C1 segment of cervical spinal cord (tissue), 14 donors: ENCODE measurements at regions not wholly inside any gene's neighbourhood (a gene's known extent, or its start where the extent isn't known, plus 50 kb on each side); places are given as distances from the start of the nearest gene placed in this dataset.

Experiments used
- DNase-seq, 14 donors: peaks; one replicate each; lab custom pipeline; 2025; lab: John Stamatoyannopoulos, UW

DNA sequence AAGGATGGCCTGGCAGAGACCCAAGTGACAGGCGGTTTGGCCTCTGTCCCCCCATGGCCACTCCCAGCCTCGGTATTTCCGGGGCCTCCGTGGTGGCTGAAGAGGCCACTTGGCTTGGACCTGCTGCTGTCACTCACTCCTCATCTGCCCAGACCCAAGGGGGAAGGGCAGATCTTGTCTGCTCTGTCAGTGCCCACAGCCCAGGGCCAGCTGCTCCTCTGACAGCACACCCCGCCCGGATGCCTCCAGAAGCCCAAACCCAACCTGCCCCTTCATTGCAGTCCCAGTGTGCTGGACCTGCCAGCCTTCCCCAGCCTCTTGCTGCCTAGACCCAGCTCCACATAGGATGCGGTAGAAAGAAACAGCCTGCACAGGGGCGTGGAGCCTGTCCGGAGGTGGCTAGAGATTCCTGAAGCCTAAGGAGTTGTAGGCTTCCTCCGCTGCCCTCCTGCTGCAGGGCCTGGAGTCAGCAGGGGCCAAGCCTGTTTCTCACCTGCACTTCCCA is 52.0 kb downstream of the MAGEF1 start:
- no peak for DNase-seq

DNA sequence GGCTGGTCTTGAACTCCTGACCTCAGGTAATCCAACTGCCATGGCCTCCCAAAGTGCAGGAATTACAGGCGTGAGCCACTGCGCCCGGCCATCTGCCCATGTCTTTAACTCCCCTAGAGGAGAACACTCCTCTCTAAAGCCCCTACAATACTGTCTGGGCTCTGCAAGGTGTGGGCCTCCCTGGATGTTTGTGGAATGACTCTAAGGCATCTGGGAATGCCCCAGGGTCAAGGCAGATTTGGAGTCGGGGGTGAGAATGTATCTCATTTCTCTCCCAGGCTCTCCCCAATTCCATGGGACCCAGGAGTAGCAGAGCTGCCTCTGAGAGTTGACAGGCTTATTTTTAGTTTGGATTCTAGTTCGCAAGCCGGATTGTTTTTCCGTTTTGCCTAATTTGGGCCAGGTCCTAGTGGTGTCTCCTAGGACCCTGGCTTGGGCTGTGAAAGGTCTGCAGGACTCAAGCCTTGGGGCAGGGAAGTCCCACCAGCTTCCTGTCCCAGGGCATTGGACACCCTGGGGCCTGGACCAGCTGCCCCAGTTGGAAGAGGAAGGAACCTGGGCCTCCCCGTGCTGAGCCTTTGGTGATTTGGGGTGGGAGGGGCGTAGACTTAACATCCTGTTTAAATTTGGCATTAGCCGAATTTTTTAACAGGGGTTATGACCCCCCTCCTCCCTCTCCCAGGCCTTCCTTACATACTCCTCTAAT is 53.5 kb downstream of the MAGEF1 start:
- DNase-seq: no peak

DNA sequence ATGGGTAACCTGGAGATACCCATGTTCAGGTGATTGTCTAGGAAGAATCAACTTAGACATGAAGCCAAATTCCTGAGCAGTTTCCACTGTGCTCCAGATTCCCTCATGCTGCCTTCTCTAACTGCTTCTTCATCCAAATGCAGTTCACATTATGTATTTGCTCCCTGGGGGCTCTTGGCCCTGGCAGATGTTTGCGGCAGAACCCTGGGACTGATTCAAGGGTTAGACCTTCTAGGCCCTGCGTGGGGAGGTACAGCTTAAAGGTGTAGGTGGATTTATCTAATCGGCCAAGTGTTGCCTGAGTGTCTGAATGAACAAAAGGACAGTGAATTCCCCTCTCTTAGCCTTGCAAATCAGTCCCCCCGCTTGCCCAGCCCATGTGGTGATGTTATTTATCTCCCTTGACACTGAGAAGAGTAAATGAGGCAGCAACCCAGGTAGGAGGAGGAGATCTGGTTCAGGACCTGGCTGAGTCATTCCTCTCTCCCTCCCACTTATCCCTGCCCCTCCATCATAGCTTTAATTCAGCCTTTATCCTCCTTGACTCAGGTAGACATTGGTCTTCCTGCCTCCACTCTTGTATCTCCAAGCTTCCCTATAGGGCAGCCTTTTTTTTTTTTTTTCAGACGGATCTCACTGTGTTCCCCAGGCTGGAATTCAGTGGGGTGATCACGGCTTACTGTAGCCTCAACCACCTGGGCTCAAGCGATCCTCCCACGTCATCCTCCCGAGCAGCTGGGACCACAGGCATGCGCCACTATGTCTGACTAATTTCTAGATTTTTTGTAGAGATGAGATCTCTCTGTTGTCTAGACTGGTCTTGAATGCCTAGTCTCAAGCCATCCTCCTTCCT is 54.8 kb downstream of the MAGEF1 start:
- DNase-seq: no peak

DNA sequence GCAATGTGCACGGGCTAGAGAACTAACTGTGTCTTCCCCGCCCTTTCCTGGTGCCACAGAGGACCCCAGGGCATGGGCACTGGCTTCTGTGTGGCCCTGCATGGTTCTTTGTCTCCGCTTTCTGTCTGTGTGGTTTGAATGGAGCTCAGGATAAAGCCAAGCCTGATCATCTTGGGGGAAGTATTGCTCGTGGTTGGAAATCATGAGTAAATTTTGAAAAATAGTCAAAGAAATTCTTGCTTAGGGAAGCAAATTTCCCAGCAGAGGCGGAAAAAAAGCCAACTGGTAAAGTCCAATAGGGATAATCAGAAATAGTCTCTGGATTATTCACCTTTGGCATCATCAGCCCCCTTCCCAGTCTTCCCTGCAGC is 55.4 kb downstream of the MAGEF1 start:
- DNase-seq: no peak

DNA sequence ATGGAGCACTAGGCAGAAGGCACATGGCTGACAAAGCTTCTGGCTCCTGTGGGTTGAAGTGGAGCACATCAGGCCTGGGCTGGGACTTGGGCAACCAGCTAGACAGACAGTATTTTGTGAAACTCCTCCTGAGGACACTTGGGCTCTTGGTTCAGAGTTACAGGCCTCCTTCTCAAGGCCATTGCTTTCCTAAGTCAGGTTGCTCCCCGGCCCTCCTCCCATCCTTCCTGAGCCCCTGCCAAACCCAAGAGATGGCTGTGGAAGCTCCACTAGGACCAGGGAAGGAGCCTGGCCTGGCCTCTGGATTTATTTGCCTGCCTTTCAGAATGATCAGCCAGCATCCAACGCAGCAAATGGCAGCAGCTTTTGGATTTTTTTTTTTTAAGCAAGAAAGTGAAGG is 56.3 kb downstream of the MAGEF1 start:
- no peak for DNase-seq

- no peak for DNase-seq
These were observed 57.5 kb downstream of the MAGEF1 start for GRCh38 chr3:184654375-184654774.

DNA sequence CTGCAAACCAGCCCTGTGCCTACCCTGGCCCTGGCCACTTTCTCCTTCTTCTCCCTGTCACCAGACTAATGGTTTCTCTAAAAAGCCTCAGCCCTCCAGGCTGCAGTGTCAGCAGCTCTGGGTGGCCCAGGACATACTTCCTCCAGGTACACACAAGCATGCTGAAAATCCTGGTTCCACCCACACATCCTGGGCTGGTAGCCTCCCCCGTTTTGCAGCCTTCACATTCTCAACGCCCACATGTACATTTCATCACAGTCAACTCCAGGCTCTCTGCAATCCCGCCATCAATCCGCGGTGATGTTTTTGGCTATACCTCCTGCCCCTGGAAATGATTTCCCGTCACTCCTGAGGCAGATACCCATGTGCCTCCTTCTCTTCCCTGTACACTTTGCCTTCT is 59.4 kb downstream of the MAGEF1 start:
- DNase-seq: no peak

DNA sequence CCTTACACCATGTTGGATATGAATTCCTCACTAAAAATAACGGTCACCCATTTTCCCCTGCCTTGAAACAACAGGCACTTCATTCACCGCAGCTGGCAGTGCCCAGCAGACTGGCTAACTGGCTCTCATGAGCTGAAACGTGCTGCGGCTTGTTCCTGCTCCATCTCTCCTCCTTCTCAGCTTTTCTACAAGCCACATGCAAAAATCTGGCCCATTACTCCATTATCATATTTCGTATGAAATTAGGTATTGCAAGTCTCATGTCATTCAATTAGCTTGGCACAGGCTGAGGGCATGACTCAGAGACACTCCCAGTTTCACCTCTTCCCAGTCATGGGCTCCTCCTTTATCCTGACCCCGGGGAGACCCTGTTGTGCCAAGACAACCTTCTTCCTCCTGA is 60.0 kb downstream of the MAGEF1 start:
- DNase-seq: no peak

- DNase-seq: no peak
These were observed 63.2 kb downstream of the MAGEF1 start for GRCh38 chr3:184648636-184649035.

DNA sequence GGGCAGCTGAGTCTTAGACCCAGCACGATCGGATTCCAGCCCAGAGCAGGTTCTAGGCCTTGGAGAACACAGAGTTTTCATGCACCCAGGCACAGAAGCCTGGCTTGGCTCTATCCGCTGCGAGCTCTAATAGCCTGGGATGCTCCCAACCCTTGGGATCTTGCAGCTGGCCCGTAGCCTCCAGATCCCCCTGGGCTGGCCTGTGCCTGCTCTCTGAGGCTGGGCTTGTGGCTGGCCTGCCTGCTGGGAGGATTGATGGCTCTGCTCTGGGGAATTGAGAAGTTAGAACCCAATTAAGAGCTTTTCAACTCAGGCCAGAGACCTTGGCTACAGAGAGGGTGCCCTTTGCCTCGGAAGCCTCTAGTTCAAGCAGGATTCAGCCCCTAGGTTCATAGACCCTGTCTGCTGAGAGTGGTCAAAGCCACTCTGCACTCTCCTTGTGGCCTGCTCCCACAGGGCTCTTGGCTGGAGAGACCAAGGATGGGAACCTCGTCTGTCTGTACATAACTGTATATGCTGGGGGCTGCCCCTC is 64.4 kb downstream of the MAGEF1 start:
- no peak for DNase-seq

- DNase-seq: no peak
These were observed 66.5 kb downstream of the MAGEF1 start for GRCh38 chr3:184645336-184645735.

DNA sequence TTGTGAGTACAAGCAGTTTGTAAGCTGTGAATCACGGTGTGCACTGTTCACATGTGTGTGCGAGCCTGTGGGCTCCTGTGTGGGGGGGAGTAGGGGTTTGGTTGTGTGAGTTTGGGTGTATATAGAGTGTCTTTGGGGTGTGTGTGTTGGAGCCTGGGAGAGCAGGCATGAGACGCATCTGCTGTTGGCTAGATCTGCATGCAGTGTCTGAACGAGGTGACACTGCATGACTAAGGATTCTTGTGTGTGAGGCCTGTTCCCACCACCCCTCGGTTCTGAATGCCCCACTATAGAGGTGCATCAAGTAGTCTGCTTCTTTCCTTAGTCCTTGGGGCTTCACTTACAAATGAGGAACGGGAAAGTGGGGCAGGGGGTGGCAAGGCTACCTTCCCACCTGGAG is 68.4 kb downstream of the MAGEF1 start:
- DNase-seq: no peak

DNA sequence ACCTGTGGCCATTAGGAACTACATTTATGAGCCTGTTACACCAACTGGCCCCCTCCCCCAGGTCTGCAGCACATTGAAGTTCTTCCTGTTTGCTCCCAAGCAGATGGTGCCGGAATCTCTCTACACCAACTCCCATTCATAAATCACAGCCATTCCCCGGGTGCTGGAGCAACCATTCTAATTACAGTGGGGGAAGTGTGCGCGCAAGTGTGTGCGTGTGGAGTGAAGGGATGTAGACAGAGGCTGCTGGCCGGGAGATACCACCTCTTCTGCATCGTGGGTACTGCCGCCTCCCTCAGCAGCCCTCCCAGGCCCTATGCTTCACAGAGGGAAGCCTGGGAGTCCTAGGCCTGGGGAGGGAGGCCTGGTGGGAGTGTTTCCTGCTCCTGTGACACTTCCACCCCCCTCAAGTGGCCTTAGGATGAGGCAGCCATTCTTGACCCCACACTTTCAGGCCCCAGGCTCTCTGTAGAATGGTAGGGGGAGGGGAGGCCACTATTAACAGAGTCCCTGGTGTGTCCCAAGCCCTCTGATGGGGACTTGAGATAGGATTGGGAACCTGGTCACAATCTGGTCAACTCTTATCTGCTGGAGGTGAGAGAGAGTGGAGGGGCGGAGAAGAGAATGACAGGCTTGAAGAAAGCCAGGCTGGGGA is 69.1 kb downstream of the MAGEF1 start:
- DNase-seq: no peak

- DNase-seq: no peak
These were observed 70.4 kb downstream of the MAGEF1 start for GRCh38 chr3:184641430-184641829.

DNA sequence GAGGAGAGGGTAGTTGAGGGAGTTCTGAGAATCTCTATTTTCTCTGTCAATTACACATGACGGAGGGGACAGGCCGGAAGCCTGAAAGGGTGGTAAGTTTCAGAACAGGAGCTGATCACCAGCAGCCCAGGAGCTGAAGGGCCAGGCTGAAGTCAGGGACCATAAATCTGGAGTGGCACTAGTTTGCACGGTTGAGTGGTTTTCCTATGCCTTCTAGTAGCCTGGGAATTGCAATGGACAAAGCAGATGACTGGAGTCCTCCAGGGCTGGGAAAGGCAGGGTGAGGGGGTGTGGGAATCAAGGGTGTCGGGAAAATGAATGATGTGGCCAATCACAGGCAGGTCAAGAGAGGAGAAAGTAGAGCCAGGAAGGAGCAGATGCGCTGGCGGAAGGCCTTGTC is 72.5 kb downstream of the MAGEF1 start:
- no peak for DNase-seq

GRCh38 chr3:184637705-184638104 is 74.2 kb downstream of the MAGEF1 start:
- no peak for DNase-seq

DNA sequence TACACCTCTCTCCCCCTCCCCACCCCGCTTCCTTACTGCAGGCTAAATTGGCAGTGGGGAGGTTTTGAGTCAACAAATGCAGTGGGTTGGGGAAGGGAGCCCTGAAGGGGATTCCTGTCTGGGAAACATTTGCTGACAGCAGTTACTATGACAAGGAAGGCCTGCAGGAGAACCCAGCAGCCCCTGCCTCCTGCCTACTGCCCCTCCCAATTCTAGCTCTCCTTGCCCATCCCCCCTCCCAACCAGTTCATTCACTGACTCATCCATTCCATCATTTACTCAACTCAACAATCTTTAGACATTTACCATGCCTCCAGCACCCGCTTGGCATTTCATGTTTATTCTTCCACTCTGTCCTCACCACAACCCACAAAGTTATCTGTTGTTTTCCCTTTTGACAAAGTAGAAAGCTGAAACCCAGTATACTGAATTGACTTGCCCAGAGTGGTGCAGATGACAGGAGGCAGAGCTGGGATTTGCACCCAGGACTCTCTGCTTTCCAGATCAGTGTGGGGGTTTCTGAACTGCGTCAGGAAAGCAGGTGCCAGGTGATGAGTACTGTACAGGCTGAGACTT is 75.0 kb downstream of the MAGEF1 start:
- DNase-seq: no peak

DNA sequence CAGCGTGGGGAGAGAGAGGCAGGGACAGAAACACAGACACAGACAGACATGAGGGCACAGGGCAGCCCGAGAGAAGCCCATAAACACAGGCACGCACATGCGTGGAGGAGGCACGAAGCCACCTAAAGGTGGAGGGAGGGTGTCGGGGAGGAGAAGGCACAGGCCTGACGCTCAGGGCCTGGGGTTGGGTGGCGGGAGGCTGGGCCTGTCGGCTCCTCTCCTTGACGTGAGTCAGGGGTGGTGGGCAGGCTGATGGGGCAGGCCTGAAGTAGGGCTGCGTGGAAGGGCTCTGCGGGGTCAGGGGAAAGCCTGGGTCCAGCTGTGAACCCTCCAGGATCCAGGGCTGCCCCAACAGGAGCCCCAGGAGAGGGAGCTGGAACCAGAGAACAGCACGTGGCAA is 74.2 kb downstream of the EPHB3 start:
- no peak for DNase-seq

GRCh38 chr3:184635126-184635525 is 73.5 kb downstream of the EPHB3 start:
- DNase-seq: peak in 1 of 14 donors; percentile 12

DNA sequence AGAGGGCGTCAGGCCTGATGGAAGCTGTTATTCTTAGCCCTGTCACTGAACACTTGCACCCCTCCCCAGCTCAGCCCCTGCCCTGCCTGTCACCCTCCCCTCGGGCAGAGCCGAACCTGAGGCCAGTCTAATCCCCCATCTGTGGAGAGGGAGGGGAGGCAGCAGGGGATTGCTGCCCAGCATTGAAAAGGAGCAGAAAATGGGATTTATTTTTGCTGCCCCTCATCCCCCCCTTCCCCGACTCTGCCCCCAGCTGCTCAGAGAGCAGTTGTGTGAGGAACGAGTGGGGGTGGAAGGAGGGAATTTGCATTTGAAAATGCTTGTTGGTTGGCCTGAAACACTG is 71.6 kb downstream of the EPHB3 start:
- no peak for DNase-seq

DNA sequence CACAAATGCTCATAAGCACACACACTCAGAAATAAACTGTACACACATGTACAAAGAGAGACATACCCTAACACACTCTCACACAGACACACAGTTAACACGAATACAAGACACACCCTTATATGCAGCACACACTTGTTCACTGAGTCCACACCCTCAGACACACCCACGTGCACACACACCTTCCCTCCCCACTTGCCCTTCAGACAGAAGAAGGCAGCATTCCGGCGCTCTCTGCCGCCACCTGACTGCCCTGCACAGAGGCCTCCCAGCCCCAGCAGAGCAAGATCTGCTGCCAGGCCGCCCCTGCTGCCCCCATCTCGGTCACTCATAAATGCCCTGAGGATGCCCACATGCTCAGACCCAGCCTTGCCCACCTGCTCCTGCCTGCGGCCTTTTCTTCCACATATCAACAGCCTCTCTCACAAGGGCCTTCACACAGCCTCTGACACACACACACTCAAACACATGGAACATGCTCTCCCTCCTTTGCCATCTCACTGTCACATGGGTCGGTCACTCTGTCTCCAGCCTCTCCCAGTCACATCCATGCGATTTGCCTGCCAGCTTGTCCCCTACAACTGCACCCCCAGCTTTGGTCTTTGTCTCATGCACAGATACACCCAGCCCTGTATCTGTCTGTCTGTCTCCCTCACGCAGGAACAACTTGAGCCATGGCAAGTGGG is 71.1 kb downstream of the EPHB3 start:
- DNase-seq: no peak
